CD4-positive, alpha-beta T cell treated with Interleukin-15 for 4 hours (primary cell): ENCODE measurements at regions not wholly inside any gene's neighbourhood (a gene's known extent, or its start where the extent isn't known, plus 50 kb on each side); places are given as distances from the start of the nearest gene placed in this dataset.

Experiments
- DNase-seq: peaks from one replicate; pipeline ENCODE4 v3.0.0-alpha.2; 2020; ENCODE audit warnings: low spot score

- no peak for DNase-seq
Measured at GRCh38 chr5:53219174-53219573, 109.6 kb upstream of the MOCS2 start.

- no peak for DNase-seq
Measured at GRCh38 chr5:53219610-53220009, 110.1 kb upstream of the MOCS2 start.

GRCh38 chr5:53233645-53234405 lies 124.3 kb upstream of the MOCS2 start:
- no peak for DNase-seq

GRCh38 chr5:53236683-53237082 lies 127.1 kb upstream of the MOCS2 start:
- DNase-seq, result no peak

GRCh38 chr5:53237876-53238275 lies 128.3 kb upstream of the MOCS2 start:
- DNase-seq, result no peak

GRCh38 chr5:53239301-53239990 lies 129.9 kb upstream of the MOCS2 start:
- DNase-seq, result no peak

- no peak for DNase-seq
Measured at GRCh38 chr5:53240661-53241060, 131.1 kb upstream of the MOCS2 start.

- no peak for DNase-seq
Measured at GRCh38 chr5:53241572-53241971, 132.0 kb upstream of the MOCS2 start.

- DNase-seq, result no peak
Measured at GRCh38 chr5:53243403-53243802, 133.8 kb upstream of the MOCS2 start.

GRCh38 chr5:53246042-53246836 lies 136.7 kb upstream of the MOCS2 start:
- no peak for DNase-seq

GRCh38 chr5:53249529-53250200 lies 140.1 kb upstream of the MOCS2 start:
- DNase-seq, result no peak

GRCh38 chr5:53250201-53250550 lies 140.6 kb upstream of the MOCS2 start:
- DNase-seq, result no peak

GRCh38 chr5:53253421-53253871 lies 143.9 kb upstream of the MOCS2 start:
- DNase-seq, result no peak

GRCh38 chr5:53256746-53257145 lies 147.2 kb upstream of the MOCS2 start:
- no peak for DNase-seq

- no peak for DNase-seq
Measured at GRCh38 chr5:53257806-53258373, 148.3 kb upstream of the MOCS2 start.

- DNase-seq, result no peak
Measured at GRCh38 chr5:53259176-53259575, 149.6 kb upstream of the MOCS2 start.

GRCh38 chr5:53260446-53260845 lies 150.9 kb upstream of the MOCS2 start:
- DNase-seq, result no peak

- no peak for DNase-seq
Measured at GRCh38 chr5:53261245-53261644, 151.7 kb upstream of the MOCS2 start.

- DNase-seq, result no peak
Measured at GRCh38 chr5:53262348-53262970, 152.9 kb upstream of the MOCS2 start.

- DNase-seq, result no peak
Measured at GRCh38 chr5:53263151-53263550, 153.6 kb upstream of the MOCS2 start.

- DNase-seq, result no peak
Measured at GRCh38 chr5:53265043-53265442, 155.5 kb upstream of the MOCS2 start.
